Upper lobe of left lung (tissue), 6 donors: ENCODE measurements at regions not wholly inside any gene's neighbourhood (a gene's known extent, or its start where the extent isn't known, plus 50 kb on each side); places are given as distances from the start of the nearest gene placed in this dataset.

Source experiments
- ATAC-seq, 2 donors: fragments of 200-7000 bp; cut with Tn5 transposase; one replicate each; pipeline ENCODE4 v1.9.1; 2022; ENCODE audit warnings: mild to moderate bottlenecking in 2 of 2, moderate library complexity in 2 of 2; ENCODE audit not compliant: low FRiP score in 2 of 2
- DNase-seq, 2 donors: peaks; one replicate each; pipeline ENCODE4 v3.0.0-alpha.2; 2019 to 2020
- H3K27ac ChIP-seq, 4 donors: fragments of 200-600 bp; sonication (generic); one replicate each; pipeline ENCODE4 v1.5.1; 2016 to 2019
- H3K27me3 ChIP-seq, 4 donors: fragments of 200-600 bp; sonication (generic); one replicate each; pipeline ENCODE4 v1.5.1; 2017 to 2019
- H3K36me3 ChIP-seq, 4 donors: fragments of 200-600 bp; sonication (generic); one replicate each; pipeline ENCODE4 v1.5.1; 2016 to 2019
- H3K4me1 ChIP-seq, 4 donors: fragments of 200-600 bp; sonication (generic); one replicate each; pipeline ENCODE4 v1.5.1; 2018 to 2019
- H3K4me3 ChIP-seq, 4 donors: fragments of 200-600 bp; sonication (generic); one replicate each; pipeline ENCODE4 v1.5.1; 2017 to 2019; ENCODE audit warnings: mild to moderate bottlenecking in 2 of 4, moderate library complexity in 1 of 4
- H3K9me3 ChIP-seq, 4 donors: fragments of 200-600 bp; sonication (generic); one replicate each; pipeline ENCODE4 v1.5.1; 2018 to 2019
- CTCF ChIP-seq, 6 experiments: fragments of 450-650 bp in 4 of 6; fragments of 200-600 bp in 2 of 6; sonication (generic) in 2 of 6; IDR thresholded peaks; one replicate each; pipeline ENCODE4 v1.5.1; 2016 to 2019; ENCODE audit warnings: antibody characterized with exemption in 6 of 6
- EP300 ChIP-seq, 4 donors: sonication (generic); formaldehyde crosslinking; IDR thresholded peaks; one replicate each; pipeline ENCODE4 v1.5.1; 2017; ENCODE audit warnings: antibody characterized with exemption in 4 of 4, control low read depth in 2 of 4
- POLR2A ChIP-seq, 4 donors: fragments of 450-650 bp; IDR thresholded peaks; one replicate each; pipeline ENCODE4 v1.5.1; 2016 to 2017; ENCODE audit warnings: antibody characterized with exemption in 4 of 4, mild to moderate bottlenecking in 2 of 4
- POLR2AphosphoS5 ChIP-seq, 2 donors: sonication (generic); formaldehyde crosslinking; IDR thresholded peaks; one replicate each; pipeline ENCODE4 v1.5.1; 2017; ENCODE audit warnings: antibody characterized with exemption in 2 of 2
- WGBS, 2 donors: methylation state at CpG; one replicate each; pipeline ENCODE4 v1.1.5; 2017 to 2018; 5-methylcytosine and 5-hydroxymethylcytosine counted together
- donor health status: DM: no; HTN: no; CAD: no; lungs with moderate emphysema.
- donor health status: DM: no; HTN: yes; CAD: no; lungs with severe emphysema.

GRCh38 chr11:70568035-70568813 lies 169.9 kb downstream of the CTTN start:
- WGBS, 2 donors: 14 to 26% methylated on average over 13 to 26 of the region's 26 CpGs
- peak overlapping the region; percentile 72 to 76 (median 74) for H3K27ac ChIP-seq
- TF ChIP-seq CTCF (IDR thresholded peaks at IDR 0.05) (no peak), POLR2A (IDR thresholded peaks at IDR 0.05) (no peak), EP300 (IDR thresholded peaks at IDR 0.05) (no peak), POLR2AphosphoS5 (IDR thresholded peaks at IDR 0.05) (no peak)
- DNase-seq: peak in 1 of 2 donors; percentile 69
- no peaks in the 10 kb centered on the region for H3K36me3 ChIP-seq
- ATAC-seq: peak; percentile 60 to 88
- peak overlapping the region; percentile 11 to 48 (median 38) for H3K4me3 ChIP-seq
- no peaks in the 10 kb centered on the region for H3K27me3 ChIP-seq
- no peaks in the 10 kb centered on the region for H3K9me3 ChIP-seq
- H3K4me1 ChIP-seq: peaks cover 8 to 18% (median 17%) of the 10 kb centered on the region in 4 donors

GRCh38 chr11:70568814-70569617 lies 170.7 kb downstream of the CTTN start:
- WGBS, 2 donors: 85 to 87% methylated on average over 18 to 29 of the region's 30 CpGs
- Histone ChIP-seq H3K36me3 (no peaks in the 10 kb centered on the region), H3K4me1 (peaks cover 8 to 18% (median 17%) of the 10 kb centered on the region in 4 donors), H3K9me3 (no peaks in the 10 kb centered on the region), H3K27me3 (no peaks in the 10 kb centered on the region), H3K27ac (peak overlapping the region in 3 of 4 donors; percentile 72 to 76 (median 75)), H3K4me3 (peak overlapping the region in 3 of 4 donors; percentile 31 to 48 (median 45))
- DNase-seq (peak in 1 of 2 donors; percentile 72), ATAC-seq (no peak)
- TF ChIP-seq EP300 (IDR thresholded peaks at IDR 0.05): no peak
- no peak for TF ChIP-seq POLR2AphosphoS5 (IDR thresholded peaks at IDR 0.05)
- TF ChIP-seq CTCF (IDR thresholded peaks at IDR 0.05): no peak
- no peak for TF ChIP-seq POLR2A (IDR thresholded peaks at IDR 0.05)

GRCh38 chr11:70569618-70569890 lies 171.2 kb downstream of the CTTN start:
- H3K9me3 ChIP-seq: no peaks in the 10 kb centered on the region
- peaks cover 8 to 18% (median 17%) of the 10 kb centered on the region in 4 donors for H3K4me1 ChIP-seq
- peak overlapping the region in 1 of 4 donors; percentile 72 for H3K27ac ChIP-seq
- no peaks in the 10 kb centered on the region for H3K36me3 ChIP-seq
- ATAC-seq (no peak), DNase-seq (no peak)
- no peak overlapping the region for H3K4me3 ChIP-seq
- TF ChIP-seq POLR2AphosphoS5 (IDR thresholded peaks at IDR 0.05): no peak
- no peaks in the 10 kb centered on the region for H3K27me3 ChIP-seq
- 91 to 95% methylated on average over 7 to 8 of the region's 8 CpGs for WGBS, 2 donors

GRCh38 chr11:70569996-70570692 lies 171.8 kb downstream of the CTTN start:
- TF ChIP-seq POLR2A (IDR thresholded peaks at IDR 0.05): no peak
- no peak for TF ChIP-seq EP300 (IDR thresholded peaks at IDR 0.05)
- TF ChIP-seq POLR2AphosphoS5 (IDR thresholded peaks at IDR 0.05): no peak
- no peak for TF ChIP-seq CTCF (IDR thresholded peaks at IDR 0.05)
- peak in 1 of 2 donors; percentile 53 for DNase-seq
- ATAC-seq: no peak
- Histone ChIP-seq H3K27me3 (no peaks in the 10 kb centered on the region), H3K9me3 (no peaks in the 10 kb centered on the region), H3K4me1 (peaks cover 8 to 18% (median 17%) of the 10 kb centered on the region in 4 donors), H3K4me3 (no peak overlapping the region), H3K27ac (no peak overlapping the region), H3K36me3 (no peaks in the 10 kb centered on the region)
- WGBS, 2 donors: 91 to 96% methylated on average over 18 to 19 of the region's 19 CpGs
